PC-3 (cell line): ENCODE measurements at regions not wholly inside any gene's neighbourhood (a gene's known extent, or its start where the extent isn't known, plus 50 kb on each side); places are given as distances from the start of the nearest gene placed in this dataset.

Experiments used
- ATAC-seq: fragments of 200-7000 bp; cut with Tn5 transposase; 2 replicates; pipeline ENCODE4 v1.9.1; 2020; ENCODE audit warnings: mild to moderate bottlenecking, moderate library complexity
- BruUV-seq: library from RNA; stranded (reverse); fragments of 400-500 nt; replicated peaks from 2 replicates; lab custom pipeline; 2021; lab: Mats Ljungman, UMichigan
- CTCF ChIA-PET: fragments of 300-600 bp; sonication (Branson Sonifier 250); formaldehyde crosslinking; loops from one replicate; lab custom pipeline; 2022; ENCODE audit warnings: antibody characterized with exemption; lab: Charles Lee
- POLR2A ChIA-PET: fragments of 300-600 bp; sonication (Branson Sonifier 250); formaldehyde crosslinking; loops from one replicate; lab custom pipeline; 2022; ENCODE audit warnings: antibody characterized with exemption; ENCODE audit not compliant: unreplicated experiment; lab: Charles Lee
- DNase-seq: peaks from one replicate; pipeline ENCODE4 v3.0.0-alpha.2; 2015
- H2AFZ ChIP-seq: fragments of 300-600 bp; sonication (generic); 2 replicates; pipeline ENCODE4 v1.6.0; 2016; ENCODE audit warnings: antibody characterized with exemption, low read length
- H3F3A ChIP-seq: fragments of 300-600 bp; sonication (generic); one replicate; pipeline ENCODE4 v1.6.0; 2017; ENCODE audit warnings: antibody characterized with exemption, low read length, control low read depth, mild to moderate bottlenecking; ENCODE audit not compliant: unreplicated experiment
- H3K27ac ChIP-seq: fragments of 300-600 bp; sonication (generic); 2 replicates; pipeline ENCODE4 v1.5.1; 2016; ENCODE audit warnings: mild to moderate bottlenecking, low read length
- H3K27me3 ChIP-seq: fragments of 300-600 bp; sonication (generic); 2 replicates; pipeline ENCODE4 v1.6.1; 2016; ENCODE audit warnings: low read length, mixed read lengths
- H3K36me3 ChIP-seq: fragments of 300-600 bp; sonication (generic); 2 replicates; pipeline ENCODE4 v1.6.1; 2016; ENCODE audit warnings: low read depth, mixed run types, low read length, mixed read lengths
- H3K4me1 ChIP-seq: fragments of 300-600 bp; sonication (generic); 2 replicates; pipeline ENCODE4 v1.5.1; 2016; ENCODE audit warnings: low read length; ENCODE audit not compliant: insufficient read depth
- H3K4me2 ChIP-seq: fragments of 300-600 bp; sonication (generic); 2 replicates; pipeline ENCODE4 v1.6.0; 2016; ENCODE audit warnings: low read length
- H3K4me3 ChIP-seq: fragments of 300-600 bp; sonication (generic); 2 replicates; pipeline ENCODE4 v1.5.1; 2016; ENCODE audit warnings: mild to moderate bottlenecking, low read length, mixed read lengths
- H3K79me2 ChIP-seq: fragments of 300-600 bp; sonication (generic); 2 replicates; pipeline ENCODE4 v1.6.1; 2017; ENCODE audit warnings: low read length, mixed read lengths
- H3K9ac ChIP-seq: fragments of 300-600 bp; sonication (generic); 2 replicates; pipeline ENCODE4 v1.6.0; 2016; ENCODE audit warnings: mild to moderate bottlenecking, low read length
- H3K9me2 ChIP-seq: fragments of 300-600 bp; sonication (generic); replicated peaks from 2 replicates; pipeline ENCODE4 v1.6.1; 2016; ENCODE audit warnings: mixed run types, low read length, mixed read lengths
- H3K9me3 ChIP-seq: fragments of 300-600 bp; sonication (generic); 2 replicates; pipeline ENCODE4 v1.6.1; 2016; ENCODE audit warnings: low read length, mixed read lengths
- H4K20me1 ChIP-seq: fragments of 300-600 bp; sonication (generic); 2 replicates; pipeline ENCODE4 v1.6.1; 2016; ENCODE audit warnings: low read length, mixed read lengths
- CTCF ChIP-seq: fragments of 300-600 bp; sonication (generic); conservative IDR thresholded peaks from 2 replicates; pipeline ENCODE4 v1.5.1; 2017; ENCODE audit warnings: antibody characterized with exemption, low read depth, mild to moderate bottlenecking, low read length
- EZH2 ChIP-seq: fragments of 300-600 bp; sonication (generic); IDR thresholded peaks from one replicate; pipeline ENCODE4 v1.6.1; 2017; ENCODE audit warnings: antibody characterized with exemption, mild to moderate bottlenecking, low read length; ENCODE audit not compliant: unreplicated experiment
- EZH2phosphoT487 ChIP-seq: fragments of 300-600 bp; sonication (generic); IDR thresholded peaks from 2 replicates; pipeline ENCODE4 v1.6.1; 2018; ENCODE audit warnings: mild to moderate bottlenecking, antibody characterized with exemption, low read length, borderline replicate concordance
- intact Hi-C: fragments of 100-400 bp; cut with micrococcal nuclease; formaldehyde crosslinking; loops from 2 replicates; pipeline ENCODE4 v1.9.0; 2023

GRCh38 chr13:74230984-74231501, 96.8 kb upstream of the KLF12 start:
- Histone ChIP-seq H3F3A (no peaks in the 10 kb centered on the region), H3K9me2 (no peaks in the 10 kb centered on the region), H3K9ac (no peak overlapping the region), H3K4me1 (no peaks in the 10 kb centered on the region), H3K27ac (no peak overlapping the region), H3K4me2 (no peak overlapping the region), H3K9me3 (no peaks in the 10 kb centered on the region), H3K27me3 (no peaks in the 10 kb centered on the region), H3K79me2 (no peaks in the 10 kb centered on the region), H2AFZ (no peak overlapping the region), H3K4me3 (no peak overlapping the region), H3K36me3 (no peaks in the 10 kb centered on the region), H4K20me1 (no peaks in the 10 kb centered on the region)
- no TSS peak for BruUV-seq
- intact Hi-C loops: no loop called here
- TF ChIP-seq EZH2 (no peak), CTCF (no peak), EZH2phosphoT487 (no peak)
- ATAC-seq (no peak), DNase-seq (no peak)
- POLR2A ChIA-PET: no interaction called here
- CTCF ChIA-PET: no interaction called here

- no peaks in the 10 kb centered on the region for H3K27me3 ChIP-seq
- H3K9me2 ChIP-seq: no peaks in the 10 kb centered on the region
- no peak for TF ChIP-seq EZH2phosphoT487
- no peak for TF ChIP-seq EZH2
- TF ChIP-seq CTCF: no peak
- no peaks in the 10 kb centered on the region for H3K4me1 ChIP-seq
- H3K79me2 ChIP-seq: no peaks in the 10 kb centered on the region
- H2AFZ ChIP-seq: no peak overlapping the region
- POLR2A ChIA-PET: no interaction called here
- CTCF ChIA-PET: no interaction called here
- no peaks in the 10 kb centered on the region for H4K20me1 ChIP-seq
- intact Hi-C loops: no loop called here
- no peak overlapping the region for H3K4me2 ChIP-seq
- H3K4me3 ChIP-seq: no peak overlapping the region
- no peaks in the 10 kb centered on the region for H3K9me3 ChIP-seq
- DNase-seq: no peak
- H3K9ac ChIP-seq: no peak overlapping the region
- no peaks in the 10 kb centered on the region for H3K36me3 ChIP-seq
- no peaks in the 10 kb centered on the region for H3F3A ChIP-seq
- BruUV-seq: no TSS peak
- no peak for ATAC-seq
- no peak overlapping the region for H3K27ac ChIP-seq
Measured at GRCh38 chr13:74229242-74229641, 95.0 kb upstream of the KLF12 start.

GRCh38 chr13:74227476-74228158, 93.4 kb upstream of the KLF12 start:
- Histone ChIP-seq H3K9ac (no peak overlapping the region), H3F3A (no peaks in the 10 kb centered on the region), H3K27me3 (no peaks in the 10 kb centered on the region), H3K79me2 (no peaks in the 10 kb centered on the region), H3K36me3 (no peaks in the 10 kb centered on the region), H3K27ac (no peak overlapping the region), H3K4me1 (no peaks in the 10 kb centered on the region), H3K4me3 (no peak overlapping the region), H3K9me3 (no peaks in the 10 kb centered on the region), H2AFZ (no peak overlapping the region), H3K4me2 (no peak overlapping the region), H4K20me1 (no peaks in the 10 kb centered on the region), H3K9me2 (no peaks in the 10 kb centered on the region)
- BruUV-seq: no TSS peak
- CTCF ChIA-PET: no interaction called here
- ATAC-seq (no peak), DNase-seq (no peak)
- TF ChIP-seq EZH2 (no peak), EZH2phosphoT487 (no peak)
- POLR2A ChIA-PET: no interaction called here
- intact Hi-C loops: no loop called here
